IMR-90 (cell line): ENCODE measurements at regions not wholly inside any gene's neighbourhood (a gene's known extent, or its start where the extent isn't known, plus 50 kb on each side); places are given as distances from the start of the nearest gene placed in this dataset.

Experiments used
- CTCF ChIP-seq: conservative IDR thresholded peaks from 2 replicates; pipeline ENCODE4 v1.5.1; 2012; ENCODE audit warnings: mild to moderate bottlenecking, low read depth, low read length, improper control_type of control experiment
- POLR2A ChIP-seq: IDR thresholded peaks from 2 replicates; pipeline ENCODE4 v1.6.1; 2012; ENCODE audit warnings: mild to moderate bottlenecking, low read depth, low read length
- RAD21 ChIP-seq: IDR thresholded peaks from 2 replicates; pipeline ENCODE4 v1.6.1; 2012; ENCODE audit warnings: low read length, improper control_type of control experiment

- TF ChIP-seq CTCF = no peak
- TF ChIP-seq POLR2A = no peak
- no peak for TF ChIP-seq RAD21
Measured at GRCh38 chr6:137977206-137977605, 110.1 kb downstream of the TNFAIP3 start.
